Activated CD8-positive, alpha-beta T cell treated with anti-CD3 and anti-CD28 coated beads for 36 hours (primary cell): ENCODE measurements at regions not wholly inside any gene's neighbourhood (a gene's known extent, or its start where the extent isn't known, plus 50 kb on each side); places are given as distances from the start of the nearest gene placed in this dataset.

Experiments used
- ATAC-seq: fragments of 200-7000 bp; cut with Tn5 transposase; one replicate; pipeline ENCODE4 v1.10.0; 2021; ENCODE audit warnings: mild to moderate bottlenecking, moderate library complexity
- CTCF ChIA-PET: fragments of 350-600 bp; sonication (Branson Sonifier 250); formaldehyde crosslinking; loops from one replicate; lab custom pipeline; 2021; ENCODE audit warnings: antibody characterized with exemption; lab: Charles Lee
- POLR2A ChIA-PET: fragments of 350-600 bp; sonication (Branson Sonifier 250); formaldehyde crosslinking; loops from one replicate; lab custom pipeline; 2021; ENCODE audit warnings: antibody characterized with exemption; lab: Charles Lee
- DNase-seq: peaks from one replicate; pipeline ENCODE4 v3.0.0-alpha.2; 2020
- H3K27ac Mint-ChIP-seq: one replicate; pipeline ENCODE4 v1.8.0; 2021; ENCODE audit warnings: mild to moderate bottlenecking, mixed read lengths
- H3K27me3 Mint-ChIP-seq: one replicate; pipeline ENCODE4 v1.8.0; 2021; ENCODE audit warnings: mixed read lengths
- H3K36me3 Mint-ChIP-seq: one replicate; pipeline ENCODE4 v1.8.0; 2021; ENCODE audit warnings: low read depth, mixed read lengths
- H3K4me1 Mint-ChIP-seq: one replicate; pipeline ENCODE4 v1.8.0; 2021; ENCODE audit warnings: low read depth, mixed read lengths
- H3K4me3 Mint-ChIP-seq: one replicate; pipeline ENCODE4 v1.8.0; 2021; ENCODE audit warnings: mild to moderate bottlenecking, moderate library complexity, mixed read lengths
- H3K9me3 Mint-ChIP-seq: one replicate; pipeline ENCODE4 v1.8.0; 2021; ENCODE audit warnings: mixed read lengths
- CTCF ChIP-seq: fragments of 200-600 bp; IDR thresholded peaks from one replicate; pipeline ENCODE4 v1.8.0; 2022; ENCODE audit warnings: antibody characterized with exemption, mild to moderate bottlenecking
- intact Hi-C: fragments of 100-400 bp; cut with micrococcal nuclease; formaldehyde crosslinking; loops from one replicate; pipeline ENCODE4 v1.10.0; 2022

- TF ChIP-seq CTCF = no peak
- ATAC-seq = no peak
- intact Hi-C loops = no loop called here
- no peaks in the 10 kb centered on the region for H3K9me3 Mint-ChIP-seq
- DNase-seq = no peak
- CTCF ChIA-PET = no interaction called here
- H3K36me3 Mint-ChIP-seq = no peaks in the 10 kb centered on the region
- H3K4me1 Mint-ChIP-seq = no peaks in the 10 kb centered on the region
- H3K27ac Mint-ChIP-seq = no peak overlapping the region
- H3K4me3 Mint-ChIP-seq = no peak overlapping the region
- POLR2A ChIA-PET = no interaction called here
- peaks cover 21% of the 10 kb centered on the region for H3K27me3 Mint-ChIP-seq
Observed at GRCh38 chr5:135667673-135668072, 88.9 kb upstream of the CXCL14 start.

- Mint-ChIP-seq H3K9me3 (no peaks in the 10 kb centered on the region), H3K27ac (no peak overlapping the region), H3K27me3 (peaks cover 21% of the 10 kb centered on the region), H3K36me3 (no peaks in the 10 kb centered on the region), H3K4me1 (no peaks in the 10 kb centered on the region), H3K4me3 (no peak overlapping the region)
- ChIA-PET POLR2A (interaction anchor here (0.8 kb wide), 1 partner anchor 9 kb away, joined by 3 read pairs; no protein-coding TSS in a partner anchor), CTCF (no interaction called here)
- no peak for ATAC-seq
- intact Hi-C loops = no loop called here
- no peak for TF ChIP-seq CTCF
- DNase-seq = no peak
Observed at GRCh38 chr5:135667204-135667603, 88.4 kb upstream of the CXCL14 start.

GRCh38 chr5:135662683-135663082 lies 83.9 kb upstream of the CXCL14 start:
- H3K4me1 Mint-ChIP-seq = no peaks in the 10 kb centered on the region
- no peak for DNase-seq
- no peak overlapping the region for H3K27ac Mint-ChIP-seq
- H3K27me3 Mint-ChIP-seq = peaks cover 19% of the 10 kb centered on the region
- CTCF ChIA-PET = no interaction called here
- H3K4me3 Mint-ChIP-seq = no peak overlapping the region
- H3K9me3 Mint-ChIP-seq = peaks cover 11% of the 10 kb centered on the region
- no peak for ATAC-seq
- no peaks in the 10 kb centered on the region for H3K36me3 Mint-ChIP-seq
- POLR2A ChIA-PET = no interaction called here
- intact Hi-C loops = no loop called here
- no peak for TF ChIP-seq CTCF

GRCh38 chr5:135662061-135662481 lies 83.3 kb upstream of the CXCL14 start:
- POLR2A ChIA-PET = no interaction called here

More at GRCh38 chr5:135662061-135662481, 83.3 kb upstream of the CXCL14 start:
- ATAC-seq (no peak), DNase-seq (no peak)
- CTCF ChIA-PET = no interaction called here
- Mint-ChIP-seq H3K27ac (no peak overlapping the region), H3K27me3 (peaks cover 17% of the 10 kb centered on the region), H3K36me3 (no peaks in the 10 kb centered on the region), H3K4me1 (no peaks in the 10 kb centered on the region), H3K4me3 (no peak overlapping the region), H3K9me3 (peaks cover 11% of the 10 kb centered on the region)
- TF ChIP-seq CTCF = no peak
- intact Hi-C loops = no loop called here
